ENCODE measurements at regions not wholly inside any gene's neighbourhood (a gene's known extent, or its start where the extent isn't known, plus 50 kb on each side); places are given as distances from the start of the nearest gene placed in this dataset.

DNA sequence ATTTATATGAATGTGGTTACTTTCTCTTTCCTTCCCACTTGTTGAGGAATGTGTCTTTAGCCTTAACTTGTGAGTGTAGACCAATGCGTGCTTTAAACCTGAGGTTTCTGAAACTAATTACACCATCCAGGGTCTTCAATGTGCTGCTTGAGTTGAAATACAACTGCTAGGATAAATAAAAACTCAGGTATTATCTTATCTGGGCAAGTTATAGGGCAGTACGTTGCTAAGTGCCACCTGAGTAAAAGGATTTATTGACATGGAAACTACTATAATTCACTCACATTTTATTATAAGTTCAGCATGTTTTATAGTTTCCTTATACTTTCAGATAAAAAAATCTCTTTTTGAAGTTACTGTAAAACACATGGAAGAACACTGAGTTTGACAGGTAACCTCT is 1136.8 kb upstream of the NUDT12 start (continued):
- TF ChIP-seq ARNTL (CRISPR knock-in tag; IDR thresholded peaks at IDR 0.05; ENCODE audit: borderline replicate concordance, low read depth): no peak
- no peak for TF ChIP-seq RARB (CRISPR knock-in tag; IDR thresholded peaks at IDR 0.05)
- no peak for TF ChIP-seq ZNF565 (CRISPR knock-in tag; conservative IDR thresholded peaks at IDR 0.05; ENCODE audit: low read depth)
- TF ChIP-seq ISL1 (CRISPR knock-in tag; IDR thresholded peaks at IDR 0.05): no peak

DNA sequence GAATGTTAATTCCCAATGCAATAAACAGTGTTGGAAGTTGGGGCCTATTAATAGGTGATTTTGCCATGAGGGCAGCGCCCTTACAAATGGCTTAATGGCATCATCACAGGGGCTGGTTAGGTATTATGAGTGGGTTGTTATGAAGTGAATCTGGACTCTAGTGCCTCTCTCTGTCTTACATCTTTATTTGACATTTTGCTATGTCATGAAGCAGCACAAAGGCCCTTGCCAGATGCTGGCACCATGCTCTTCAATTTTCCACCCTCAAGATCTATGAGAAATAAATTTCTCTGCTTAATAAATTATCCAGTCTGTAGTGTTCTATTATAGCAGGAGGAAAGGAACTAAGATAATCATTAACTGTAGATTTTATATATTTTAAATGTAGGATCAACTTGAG is 1098.7 kb upstream of the NUDT12 start:
- TF ChIP-seq BACH2 (CRISPR knock-in tag; IDR thresholded peaks at IDR 0.05; ENCODE audit: borderline replicate concordance) (no peak), GLIS3 (CRISPR knock-in tag; IDR thresholded peaks at IDR 0.05) (no peak), OSR1 (CRISPR knock-in tag; IDR thresholded peaks at IDR 0.05) (no peak)
- TF ChIP-seq, protein P1, sequence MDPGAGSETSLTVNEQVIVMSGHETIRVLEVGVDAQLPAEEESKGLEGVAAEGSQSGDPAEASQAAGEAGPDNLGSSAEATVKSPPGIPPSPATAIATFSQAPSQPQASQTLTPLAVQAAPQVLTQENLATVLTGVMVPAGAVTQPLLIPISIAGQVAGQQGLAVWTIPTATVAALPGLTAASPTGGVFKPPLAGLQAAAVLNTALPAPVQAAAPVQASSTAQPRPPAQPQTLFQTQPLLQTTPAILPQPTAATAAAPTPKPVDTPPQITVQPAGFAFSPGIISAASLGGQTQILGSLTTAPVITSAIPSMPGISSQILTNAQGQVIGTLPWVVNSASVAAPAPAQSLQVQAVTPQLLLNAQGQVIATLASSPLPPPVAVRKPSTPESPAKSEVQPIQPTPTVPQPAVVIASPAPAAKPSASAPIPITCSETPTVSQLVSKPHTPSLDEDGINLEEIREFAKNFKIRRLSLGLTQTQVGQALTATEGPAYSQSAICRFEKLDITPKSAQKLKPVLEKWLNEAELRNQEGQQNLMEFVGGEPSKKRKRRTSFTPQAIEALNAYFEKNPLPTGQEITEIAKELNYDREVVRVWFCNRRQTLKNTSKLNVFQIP (CRISPR knock-in tag; IDR thresholded peaks at IDR 0.05; ENCODE audit: borderline replicate concordance, low read depth): no peak
- ATAC-seq: no peak

DNA sequence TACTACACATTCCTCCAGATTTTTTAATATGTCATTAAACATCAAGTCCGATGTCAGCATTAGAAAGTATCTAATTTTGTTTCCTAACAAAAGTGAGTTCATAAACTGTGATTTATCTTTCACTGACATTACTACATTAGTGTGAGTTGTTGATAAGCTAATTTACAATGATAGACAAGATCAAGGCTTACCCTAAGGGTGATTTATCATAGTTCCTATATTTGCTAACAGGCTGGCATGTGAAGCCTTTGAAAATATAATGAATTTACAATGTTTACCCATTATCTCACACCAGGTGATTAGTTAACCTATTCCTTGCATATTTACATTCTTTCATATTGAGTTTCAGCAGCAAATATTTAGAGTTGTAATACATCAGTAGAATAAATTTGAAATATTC is 1096.9 kb upstream of the NUDT12 start:
- TF ChIP-seq ESRRG (CRISPR knock-in tag; IDR thresholded peaks at IDR 0.05) (no peak), GLIS3 (CRISPR knock-in tag; IDR thresholded peaks at IDR 0.05) (no peak), OSR1 (CRISPR knock-in tag; IDR thresholded peaks at IDR 0.05) (no peak), ZNF70 (CRISPR knock-in tag; IDR thresholded peaks at IDR 0.05) (no peak), TOX (CRISPR knock-in tag; IDR thresholded peaks at IDR 0.05; ENCODE audit: borderline replicate concordance) (no peak), ZFP3 (CRISPR knock-in tag; IDR thresholded peaks at IDR 0.05) (no peak), CSDC2 (CRISPR knock-in tag; IDR thresholded peaks at IDR 0.05) (no peak), BACH2 (CRISPR knock-in tag; IDR thresholded peaks at IDR 0.05; ENCODE audit: borderline replicate concordance) (no peak), SNAI2 (CRISPR knock-in tag; IDR thresholded peaks at IDR 0.05) (no peak), TCF4 (CRISPR knock-in tag; IDR thresholded peaks at IDR 0.05; ENCODE audit: borderline replicate concordance) (no peak), ZNF8 (CRISPR knock-in tag; IDR thresholded peaks at IDR 0.05) (no peak), ARNTL (CRISPR knock-in tag; IDR thresholded peaks at IDR 0.05; ENCODE audit: borderline replicate concordance, low read depth) (no peak)
- TF ChIP-seq, protein P2, sequence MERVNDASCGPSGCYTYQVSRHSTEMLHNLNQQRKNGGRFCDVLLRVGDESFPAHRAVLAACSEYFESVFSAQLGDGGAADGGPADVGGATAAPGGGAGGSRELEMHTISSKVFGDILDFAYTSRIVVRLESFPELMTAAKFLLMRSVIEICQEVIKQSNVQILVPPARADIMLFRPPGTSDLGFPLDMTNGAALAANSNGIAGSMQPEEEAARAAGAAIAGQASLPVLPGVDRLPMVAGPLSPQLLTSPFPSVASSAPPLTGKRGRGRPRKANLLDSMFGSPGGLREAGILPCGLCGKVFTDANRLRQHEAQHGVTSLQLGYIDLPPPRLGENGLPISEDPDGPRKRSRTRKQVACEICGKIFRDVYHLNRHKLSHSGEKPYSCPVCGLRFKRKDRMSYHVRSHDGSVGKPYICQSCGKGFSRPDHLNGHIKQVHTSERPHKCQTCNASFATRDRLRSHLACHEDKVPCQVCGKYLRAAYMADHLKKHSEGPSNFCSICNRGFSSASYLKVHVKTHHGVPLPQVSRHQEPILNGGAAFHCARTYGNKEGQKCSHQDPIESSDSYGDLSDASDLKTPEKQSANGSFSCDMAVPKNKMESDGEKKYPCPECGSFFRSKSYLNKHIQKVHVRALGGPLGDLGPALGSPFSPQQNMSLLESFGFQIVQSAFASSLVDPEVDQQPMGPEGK (CRISPR knock-in tag; IDR thresholded peaks at IDR 0.05; ENCODE audit: borderline replicate concordance): no peak
- TF ChIP-seq, protein P3, sequence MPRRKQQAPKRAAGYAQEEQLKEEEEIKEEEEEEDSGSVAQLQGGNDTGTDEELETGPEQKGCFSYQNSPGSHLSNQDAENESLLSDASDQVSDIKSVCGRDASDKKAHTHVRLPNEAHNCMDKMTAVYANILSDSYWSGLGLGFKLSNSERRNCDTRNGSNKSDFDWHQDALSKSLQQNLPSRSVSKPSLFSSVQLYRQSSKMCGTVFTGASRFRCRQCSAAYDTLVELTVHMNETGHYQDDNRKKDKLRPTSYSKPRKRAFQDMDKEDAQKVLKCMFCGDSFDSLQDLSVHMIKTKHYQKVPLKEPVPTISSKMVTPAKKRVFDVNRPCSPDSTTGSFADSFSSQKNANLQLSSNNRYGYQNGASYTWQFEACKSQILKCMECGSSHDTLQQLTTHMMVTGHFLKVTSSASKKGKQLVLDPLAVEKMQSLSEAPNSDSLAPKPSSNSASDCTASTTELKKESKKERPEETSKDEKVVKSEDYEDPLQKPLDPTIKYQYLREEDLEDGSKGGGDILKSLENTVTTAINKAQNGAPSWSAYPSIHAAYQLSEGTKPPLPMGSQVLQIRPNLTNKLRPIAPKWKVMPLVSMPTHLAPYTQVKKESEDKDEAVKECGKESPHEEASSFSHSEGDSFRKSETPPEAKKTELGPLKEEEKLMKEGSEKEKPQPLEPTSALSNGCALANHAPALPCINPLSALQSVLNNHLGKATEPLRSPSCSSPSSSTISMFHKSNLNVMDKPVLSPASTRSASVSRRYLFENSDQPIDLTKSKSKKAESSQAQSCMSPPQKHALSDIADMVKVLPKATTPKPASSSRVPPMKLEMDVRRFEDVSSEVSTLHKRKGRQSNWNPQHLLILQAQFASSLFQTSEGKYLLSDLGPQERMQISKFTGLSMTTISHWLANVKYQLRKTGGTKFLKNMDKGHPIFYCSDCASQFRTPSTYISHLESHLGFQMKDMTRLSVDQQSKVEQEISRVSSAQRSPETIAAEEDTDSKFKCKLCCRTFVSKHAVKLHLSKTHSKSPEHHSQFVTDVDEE (CRISPR knock-in tag; IDR thresholded peaks at IDR 0.05): no peak
- TF ChIP-seq, protein P1 (CRISPR knock-in tag; IDR thresholded peaks at IDR 0.05; ENCODE audit: borderline replicate concordance, low read depth): no peak
- TF ChIP-seq, protein P4, sequence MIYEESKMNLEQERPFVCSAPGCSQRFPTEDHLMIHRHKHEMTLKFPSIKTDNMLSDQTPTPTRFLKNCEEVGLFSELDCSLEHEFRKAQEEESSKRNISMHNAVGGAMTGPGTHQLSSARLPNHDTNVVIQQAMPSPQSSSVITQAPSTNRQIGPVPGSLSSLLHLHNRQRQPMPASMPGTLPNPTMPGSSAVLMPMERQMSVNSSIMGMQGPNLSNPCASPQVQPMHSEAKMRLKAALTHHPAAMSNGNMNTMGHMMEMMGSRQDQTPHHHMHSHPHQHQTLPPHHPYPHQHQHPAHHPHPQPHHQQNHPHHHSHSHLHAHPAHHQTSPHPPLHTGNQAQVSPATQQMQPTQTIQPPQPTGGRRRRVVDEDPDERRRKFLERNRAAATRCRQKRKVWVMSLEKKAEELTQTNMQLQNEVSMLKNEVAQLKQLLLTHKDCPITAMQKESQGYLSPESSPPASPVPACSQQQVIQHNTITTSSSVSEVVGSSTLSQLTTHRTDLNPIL (CRISPR knock-in tag; IDR thresholded peaks at IDR 0.05; ENCODE audit: low read depth): no peak
- TF ChIP-seq, protein P5, sequence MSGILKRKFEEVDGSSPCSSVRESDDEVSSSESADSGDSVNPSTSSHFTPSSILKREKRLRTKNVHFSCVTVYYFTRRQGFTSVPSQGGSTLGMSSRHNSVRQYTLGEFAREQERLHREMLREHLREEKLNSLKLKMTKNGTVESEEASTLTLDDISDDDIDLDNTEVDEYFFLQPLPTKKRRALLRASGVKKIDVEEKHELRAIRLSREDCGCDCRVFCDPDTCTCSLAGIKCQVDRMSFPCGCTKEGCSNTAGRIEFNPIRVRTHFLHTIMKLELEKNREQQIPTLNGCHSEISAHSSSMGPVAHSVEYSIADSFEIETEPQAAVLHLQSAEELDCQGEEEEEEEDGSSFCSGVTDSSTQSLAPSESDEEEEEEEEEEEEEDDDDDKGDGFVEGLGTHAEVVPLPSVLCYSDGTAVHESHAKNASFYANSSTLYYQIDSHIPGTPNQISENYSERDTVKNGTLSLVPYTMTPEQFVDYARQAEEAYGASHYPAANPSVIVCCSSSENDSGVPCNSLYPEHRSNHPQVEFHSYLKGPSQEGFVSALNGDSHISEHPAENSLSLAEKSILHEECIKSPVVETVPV (CRISPR knock-in tag; IDR thresholded peaks at IDR 0.05): no peak
- no peak for ATAC-seq
